ENCODE measurements at regions not wholly inside any gene's neighbourhood (a gene's known extent, or its start where the extent isn't known, plus 50 kb on each side); places are given as distances from the start of the nearest gene placed in this dataset.

DNA sequence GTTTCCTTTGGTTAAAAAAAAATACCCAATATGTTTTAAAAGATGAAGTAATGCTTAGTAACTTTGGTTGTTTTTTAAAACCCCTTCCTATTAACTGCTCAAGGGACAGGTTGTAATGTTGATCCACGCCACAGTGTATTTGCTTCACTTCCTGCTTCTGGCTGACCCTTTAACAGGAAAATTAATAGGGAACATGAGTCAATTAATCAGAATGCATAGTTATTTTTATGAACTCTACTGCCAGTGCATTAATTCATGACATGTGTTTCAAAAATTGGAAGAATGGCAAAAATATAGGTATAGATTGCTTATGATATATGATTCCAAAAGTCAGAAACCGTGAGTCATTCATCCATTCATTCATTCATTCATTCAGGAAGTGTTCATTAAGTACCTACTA, 204.8 kb downstream of the SETD4 start:
- TF ChIP-seq, protein P1, sequence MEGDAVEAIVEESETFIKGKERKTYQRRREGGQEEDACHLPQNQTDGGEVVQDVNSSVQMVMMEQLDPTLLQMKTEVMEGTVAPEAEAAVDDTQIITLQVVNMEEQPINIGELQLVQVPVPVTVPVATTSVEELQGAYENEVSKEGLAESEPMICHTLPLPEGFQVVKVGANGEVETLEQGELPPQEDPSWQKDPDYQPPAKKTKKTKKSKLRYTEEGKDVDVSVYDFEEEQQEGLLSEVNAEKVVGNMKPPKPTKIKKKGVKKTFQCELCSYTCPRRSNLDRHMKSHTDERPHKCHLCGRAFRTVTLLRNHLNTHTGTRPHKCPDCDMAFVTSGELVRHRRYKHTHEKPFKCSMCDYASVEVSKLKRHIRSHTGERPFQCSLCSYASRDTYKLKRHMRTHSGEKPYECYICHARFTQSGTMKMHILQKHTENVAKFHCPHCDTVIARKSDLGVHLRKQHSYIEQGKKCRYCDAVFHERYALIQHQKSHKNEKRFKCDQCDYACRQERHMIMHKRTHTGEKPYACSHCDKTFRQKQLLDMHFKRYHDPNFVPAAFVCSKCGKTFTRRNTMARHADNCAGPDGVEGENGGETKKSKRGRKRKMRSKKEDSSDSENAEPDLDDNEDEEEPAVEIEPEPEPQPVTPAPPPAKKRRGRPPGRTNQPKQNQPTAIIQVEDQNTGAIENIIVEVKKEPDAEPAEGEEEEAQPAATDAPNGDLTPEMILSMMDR (IDR thresholded peaks at IDR 0.05): no peak
- no peak for TF ChIP-seq POLR2A (IDR thresholded peaks at IDR 0.05)
